KMS-11 (cell line): ENCODE measurements at regions not wholly inside any gene's neighbourhood (a gene's known extent, or its start where the extent isn't known, plus 50 kb on each side); places are given as distances from the start of the nearest gene placed in this dataset.

Experiments
- H2AFZ ChIP-seq: fragments of 200-600 bp; sonication (generic); 2 replicates; pipeline ENCODE4 v1.6.1; 2016; ENCODE audit warnings: antibody characterized with exemption, mixed run types, low read depth
- H3K27ac ChIP-seq: fragments of 200-600 bp; sonication (generic); 2 replicates; pipeline ENCODE4 v1.6.1; 2016; ENCODE audit warnings: mild to moderate bottlenecking, mixed run types
- H3K27me3 ChIP-seq: fragments of 200-600 bp; sonication (generic); 2 replicates; pipeline ENCODE4 v1.6.1; 2017; ENCODE audit warnings: mild to moderate bottlenecking, low read depth, mixed run types, moderate library complexity; ENCODE audit not compliant: insufficient read depth
- H3K36me3 ChIP-seq: fragments of 200-600 bp; sonication (generic); 2 replicates; pipeline ENCODE4 v1.6.1; 2017; ENCODE audit warnings: mild to moderate bottlenecking, mixed run types; ENCODE audit not compliant: insufficient read depth
- H3K4me1 ChIP-seq: fragments of 200-600 bp; sonication (generic); 2 replicates; pipeline ENCODE4 v1.6.1; 2016; ENCODE audit warnings: mild to moderate bottlenecking, low read depth, mixed run types; ENCODE audit not compliant: poor library complexity, severe bottlenecking
- H3K4me2 ChIP-seq: fragments of 200-600 bp; sonication (generic); 2 replicates; pipeline ENCODE4 v1.7.0; 2016; ENCODE audit warnings: mild to moderate bottlenecking, mixed run types
- H3K4me3 ChIP-seq: fragments of 200-600 bp; sonication (generic); IDR thresholded peaks from 2 replicates; pipeline ENCODE4 v1.6.1; 2017; ENCODE audit warnings: low read depth, low read length, mixed read lengths; ENCODE audit not compliant: insufficient read depth
- H3K79me2 ChIP-seq: fragments of 200-600 bp; sonication (generic); 2 replicates; pipeline ENCODE4 v1.6.1; 2016; ENCODE audit warnings: low read depth, mixed run types; ENCODE audit not compliant: insufficient read depth
- H3K9ac ChIP-seq: fragments of 200-600 bp; sonication (generic); 2 replicates; pipeline ENCODE4 v1.6.1; 2016; ENCODE audit warnings: mild to moderate bottlenecking, mixed run types
- H4K20me1 ChIP-seq: fragments of 200-600 bp; sonication (generic); 2 replicates; pipeline ENCODE4 v1.6.1; 2016; ENCODE audit warnings: mild to moderate bottlenecking, mixed run types; ENCODE audit not compliant: insufficient read depth
- TF ChIP-seq, protein P1 (sequence below): fragments of 200-600 bp; sonication (generic); conservative IDR thresholded peaks from 2 replicates; pipeline ENCODE4 v1.6.1; 2017; ENCODE audit warnings: low read depth, mild to moderate bottlenecking, antibody characterized with exemption, low read length, moderate library complexity, mixed read lengths

DNA sequence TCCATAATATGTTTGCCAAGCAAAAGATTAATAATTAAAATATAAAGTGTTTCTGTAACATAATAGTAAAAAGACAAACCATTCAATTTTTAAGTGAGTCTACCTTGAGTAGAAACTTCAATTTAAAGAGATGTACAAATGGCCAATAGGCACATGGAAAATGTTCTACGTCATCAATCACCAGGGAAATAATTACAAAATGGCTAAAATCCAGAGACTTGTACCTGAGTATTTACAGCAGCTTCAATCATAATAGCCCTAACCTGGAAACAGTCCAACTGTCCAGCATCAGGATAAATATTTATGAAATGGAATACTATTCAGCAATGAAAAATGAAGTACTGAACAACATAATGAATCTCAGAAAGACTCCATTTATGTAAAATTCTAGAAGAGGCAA lies 95.5 kb upstream of the FAR2 start:
- H3K36me3 ChIP-seq, result no peaks in the 10 kb centered on the region
- H3K4me3 ChIP-seq, result no peak overlapping the region
- no peak overlapping the region for H2AFZ ChIP-seq
- H3K27ac ChIP-seq, result no peak overlapping the region
- H4K20me1 ChIP-seq, result no peaks in the 10 kb centered on the region
- TF ChIP-seq, protein P1, sequence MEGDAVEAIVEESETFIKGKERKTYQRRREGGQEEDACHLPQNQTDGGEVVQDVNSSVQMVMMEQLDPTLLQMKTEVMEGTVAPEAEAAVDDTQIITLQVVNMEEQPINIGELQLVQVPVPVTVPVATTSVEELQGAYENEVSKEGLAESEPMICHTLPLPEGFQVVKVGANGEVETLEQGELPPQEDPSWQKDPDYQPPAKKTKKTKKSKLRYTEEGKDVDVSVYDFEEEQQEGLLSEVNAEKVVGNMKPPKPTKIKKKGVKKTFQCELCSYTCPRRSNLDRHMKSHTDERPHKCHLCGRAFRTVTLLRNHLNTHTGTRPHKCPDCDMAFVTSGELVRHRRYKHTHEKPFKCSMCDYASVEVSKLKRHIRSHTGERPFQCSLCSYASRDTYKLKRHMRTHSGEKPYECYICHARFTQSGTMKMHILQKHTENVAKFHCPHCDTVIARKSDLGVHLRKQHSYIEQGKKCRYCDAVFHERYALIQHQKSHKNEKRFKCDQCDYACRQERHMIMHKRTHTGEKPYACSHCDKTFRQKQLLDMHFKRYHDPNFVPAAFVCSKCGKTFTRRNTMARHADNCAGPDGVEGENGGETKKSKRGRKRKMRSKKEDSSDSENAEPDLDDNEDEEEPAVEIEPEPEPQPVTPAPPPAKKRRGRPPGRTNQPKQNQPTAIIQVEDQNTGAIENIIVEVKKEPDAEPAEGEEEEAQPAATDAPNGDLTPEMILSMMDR, result no peak
- H3K4me1 ChIP-seq, result no peaks in the 10 kb centered on the region
- no peaks in the 10 kb centered on the region for H3K27me3 ChIP-seq
- no peak overlapping the region for H3K4me2 ChIP-seq
- no peaks in the 10 kb centered on the region for H3K79me2 ChIP-seq
- H3K9ac ChIP-seq, result no peak overlapping the region

DNA sequence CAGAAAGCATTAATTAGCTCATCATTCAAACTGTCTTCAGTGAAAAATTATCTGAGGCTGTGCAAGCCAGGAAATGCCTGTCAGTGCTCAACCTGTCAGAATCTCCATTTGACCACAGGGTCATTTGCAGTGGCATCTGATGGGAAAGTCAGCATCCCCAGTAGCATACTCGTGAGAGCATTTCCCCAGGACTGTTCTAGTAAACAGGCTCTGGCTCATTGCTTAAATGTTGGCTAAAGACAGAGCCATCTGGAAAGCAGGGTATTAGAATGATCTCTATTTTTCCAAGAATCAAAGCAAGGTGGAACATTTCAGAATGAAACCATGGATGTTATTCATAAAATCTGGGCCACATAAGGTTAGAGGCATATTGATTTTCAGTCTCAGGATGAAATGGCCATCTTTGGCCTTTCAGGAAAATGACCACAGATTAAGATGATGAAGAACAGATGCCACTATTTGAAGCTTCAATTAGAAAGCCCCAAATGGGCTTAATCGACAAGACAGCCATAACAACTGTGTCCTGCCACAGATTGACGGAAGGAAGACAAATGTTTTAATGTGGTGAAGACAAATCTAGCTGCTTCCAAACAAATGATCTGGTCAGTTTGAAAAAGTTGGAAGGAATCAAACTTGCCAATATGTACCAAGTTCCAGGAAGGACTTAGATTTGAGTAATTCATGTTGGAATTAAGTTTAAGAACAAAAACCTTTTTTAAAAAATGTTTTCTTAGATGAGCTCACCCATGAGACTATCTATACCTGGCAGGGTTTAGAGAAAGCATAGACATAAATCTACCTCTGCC lies 94.0 kb upstream of the FAR2 start:
- no peak overlapping the region for H2AFZ ChIP-seq
- no peak overlapping the region for H3K4me2 ChIP-seq
- TF ChIP-seq, protein P1, result no peak
- H3K4me3 ChIP-seq, result no peak overlapping the region
- H3K36me3 ChIP-seq, result no peaks in the 10 kb centered on the region
- H3K27ac ChIP-seq, result no peak overlapping the region
- no peaks in the 10 kb centered on the region for H3K79me2 ChIP-seq
- H3K27me3 ChIP-seq, result no peaks in the 10 kb centered on the region
- no peaks in the 10 kb centered on the region for H3K4me1 ChIP-seq
- H3K9ac ChIP-seq, result no peak overlapping the region
- H4K20me1 ChIP-seq, result no peaks in the 10 kb centered on the region

DNA sequence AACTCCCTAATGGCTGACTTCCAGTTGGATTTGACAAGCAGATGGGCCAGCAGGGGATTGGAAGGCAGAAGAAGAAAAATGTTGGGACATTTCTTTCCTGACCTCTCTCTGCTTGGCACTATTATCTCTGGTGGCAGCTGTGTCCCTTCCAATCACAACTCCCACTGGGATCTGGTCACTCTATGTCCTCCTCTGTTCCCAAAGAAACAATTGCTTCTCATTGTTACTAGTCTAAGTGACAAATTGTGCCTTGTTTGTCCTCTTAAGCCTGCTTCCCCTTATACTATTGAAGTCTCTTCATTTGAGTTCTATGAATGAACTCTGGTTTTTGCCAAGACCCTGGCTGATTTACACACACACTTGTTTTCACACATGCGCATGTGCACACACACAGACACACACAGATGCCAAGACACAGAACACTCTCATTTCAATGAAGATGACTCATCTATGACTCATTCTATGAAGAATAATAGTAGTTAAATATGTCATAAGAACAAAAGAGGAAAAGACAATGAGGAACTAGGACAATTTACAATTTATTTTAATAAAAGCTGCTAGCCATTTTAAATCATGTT lies 83.0 kb upstream of the FAR2 start:
- H3K36me3 ChIP-seq, result no peaks in the 10 kb centered on the region
- no peak overlapping the region for H2AFZ ChIP-seq
- no peaks in the 10 kb centered on the region for H4K20me1 ChIP-seq
- H3K4me2 ChIP-seq, result no peak overlapping the region
- H3K27ac ChIP-seq, result no peak overlapping the region
- no peaks in the 10 kb centered on the region for H3K4me1 ChIP-seq
- H3K4me3 ChIP-seq, result no peak overlapping the region
- H3K79me2 ChIP-seq, result no peaks in the 10 kb centered on the region
- no peaks in the 10 kb centered on the region for H3K27me3 ChIP-seq
- TF ChIP-seq, protein P1, result no peak
- no peak overlapping the region for H3K9ac ChIP-seq

DNA sequence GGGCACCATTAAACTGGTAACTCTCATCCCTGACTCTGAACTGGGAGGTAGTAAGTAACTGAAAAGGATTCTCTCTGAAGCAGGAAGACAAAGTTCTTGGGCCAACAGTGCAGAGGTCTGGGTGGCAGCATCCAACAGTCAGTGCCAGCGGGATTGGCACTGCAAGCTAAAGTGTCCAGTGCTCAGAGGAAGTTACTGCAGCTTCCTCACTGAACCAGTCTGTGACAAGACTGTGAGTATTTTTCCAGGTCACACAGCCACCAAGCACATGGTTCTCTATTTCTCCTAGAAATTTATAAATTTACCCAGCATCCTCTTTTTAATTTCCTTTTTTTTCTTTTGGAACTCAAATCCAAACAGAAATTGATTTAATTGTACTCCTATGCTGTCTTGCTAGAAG lies 81.6 kb upstream of the FAR2 start:
- Histone ChIP-seq H3K4me2 (no peak overlapping the region), H3K79me2 (no peaks in the 10 kb centered on the region), H3K27me3 (no peaks in the 10 kb centered on the region), H3K4me1 (no peaks in the 10 kb centered on the region), H3K9ac (no peak overlapping the region), H3K4me3 (no peak overlapping the region), H4K20me1 (no peaks in the 10 kb centered on the region), H3K27ac (no peak overlapping the region), H3K36me3 (no peaks in the 10 kb centered on the region), H2AFZ (no peak overlapping the region)
- TF ChIP-seq, protein P1, result no peak
